Tibial artery (tissue), 4 donors: ENCODE measurements at regions not wholly inside any gene's neighbourhood (a gene's known extent, or its start where the extent isn't known, plus 50 kb on each side); places are given as distances from the start of the nearest gene placed in this dataset.
A peak's percentile ranks its signal among the peaks of the same experiment; 100 is the strongest.

ENCODE experiments used
- DNase-seq, 2 donors: peaks; one replicate each; pipeline ENCODE4 v3.0.0-alpha.2; 2019
- H3K27ac ChIP-seq, 2 donors: fragments of 200-600 bp; sonication (generic) in 1 of 2; 1 replicate in 1 of 2; 2 replicates in 1 of 2; pipeline ENCODE4 v1.5.1; 2018 to 2019; ENCODE audit warnings: mild to moderate bottlenecking in 1 of 2
- H3K27me3 ChIP-seq, 2 donors: fragments of 200-600 bp; sonication (generic) in 1 of 2; one replicate each; pipeline versions ENCODE4 v1.5.1 to v1.6.0; 2016 to 2019
- H3K36me3 ChIP-seq, 3 donors: fragments of 200-600 bp; sonication (generic) in 2 of 3; one replicate each; pipeline ENCODE4 v1.5.1; 2016 to 2019; ENCODE audit warnings: mild to moderate bottlenecking in 2 of 3
- H3K4me1 ChIP-seq, 4 donors: fragments of 200-600 bp; sonication (generic) in 2 of 4; 1 replicate in 3 of 4; 2 replicates in 1 of 4; pipeline ENCODE4 v1.5.1; 2016 to 2019
- H3K4me3 ChIP-seq, 2 donors: fragments of 200-600 bp; sonication (generic) in 1 of 2; 1 replicate in 1 of 2; 2 replicates in 1 of 2; pipeline ENCODE4 v1.5.1; 2018 to 2019; ENCODE audit warnings: mild to moderate bottlenecking in 2 of 2
- H3K9me3 ChIP-seq, 3 donors: fragments of 200-600 bp; sonication (generic) in 1 of 3; one replicate each; pipeline ENCODE4 v1.5.1; 2016 to 2019
- CTCF ChIP-seq, 2 experiments: fragments of 200-600 bp in 1 of 2; fragments of 450-650 bp in 1 of 2; IDR thresholded peaks; one replicate each; pipeline ENCODE4 v1.5.1; 2017 to 2019; ENCODE audit warnings: antibody characterized with exemption in 2 of 2, mild to moderate bottlenecking in 1 of 2, moderate library complexity in 1 of 2
- intact Hi-C: fragments of 100-400 bp; cut with DNase I; formaldehyde crosslinking; loops from one replicate; pipeline ENCODE4 v1.15.0; 2023; ENCODE audit warnings: low total_unique reads

- TF ChIP-seq CTCF (IDR thresholded peaks at IDR 0.05): no peak
- Histone ChIP-seq H3K36me3 (no peaks in the 10 kb centered on the region), H3K27me3 (no peaks in the 10 kb centered on the region), H3K9me3 (peaks cover 0 to 6% (median 0%) of the 10 kb centered on the region in 3 donors), H3K4me3 (peak overlapping the region in 1 of 2 donors; percentile 21), H3K27ac (peak overlapping the region; percentile 83 to 89), H3K4me1 (peaks cover 0 to 35% (median 9%) of the 10 kb centered on the region in 4 donors)
- no peak for DNase-seq
- intact Hi-C loops: loop anchor here (10.0 kb wide), 1 partner anchor 364 kb away; no protein-coding TSS in a partner anchor
These were observed 288.1 kb upstream of the SORL1-AS1 start for GRCh38 chr11:121740902-121741301.

GRCh38 chr11:121733858-121734257 is 281.1 kb upstream of the SORL1-AS1 start:
- Histone ChIP-seq H3K9me3 (peaks cover 0 to 11% (median 4%) of the 10 kb centered on the region in 3 donors), H3K4me1 (no peaks in the 10 kb centered on the region), H3K27me3 (no peaks in the 10 kb centered on the region), H3K4me3 (no peak overlapping the region), H3K27ac (no peak overlapping the region), H3K36me3 (no peaks in the 10 kb centered on the region)
- no peak for TF ChIP-seq CTCF (IDR thresholded peaks at IDR 0.05)
- DNase-seq: no peak
- intact Hi-C loops: no loop called here

- Histone ChIP-seq H3K4me3 (no peak overlapping the region), H3K9me3 (no peaks in the 10 kb centered on the region), H3K27ac (no peak overlapping the region), H3K4me1 (peaks cover 0 to 7% (median 3%) of the 10 kb centered on the region in 4 donors), H3K27me3 (no peaks in the 10 kb centered on the region), H3K36me3 (no peaks in the 10 kb centered on the region)
- intact Hi-C loops: no loop called here
- no peak for TF ChIP-seq CTCF (IDR thresholded peaks at IDR 0.05)
- no peak for DNase-seq
These were observed 275.2 kb upstream of the SORL1-AS1 start for GRCh38 chr11:121727942-121728341.

- Histone ChIP-seq H3K4me3 (peak overlapping the region; percentile 52 to 62), H3K36me3 (no peaks in the 10 kb centered on the region), H3K27me3 (no peaks in the 10 kb centered on the region), H3K4me1 (peaks cover 0 to 12% (median 3%) of the 10 kb centered on the region in 4 donors), H3K9me3 (no peaks in the 10 kb centered on the region), H3K27ac (peak overlapping the region; percentile 92 to 96)
- no peak for TF ChIP-seq CTCF (IDR thresholded peaks at IDR 0.05)
- peak in 1 of 2 donors; percentile 67 for DNase-seq
- intact Hi-C loops: no loop called here
These were observed 270.5 kb upstream of the SORL1-AS1 start for GRCh38 chr11:121723246-121723741.

- Histone ChIP-seq H3K4me3 (peak overlapping the region; percentile 52 to 62), H3K36me3 (no peaks in the 10 kb centered on the region), H3K4me1 (peaks cover 0 to 12% (median 3%) of the 10 kb centered on the region in 4 donors), H3K9me3 (no peaks in the 10 kb centered on the region), H3K27me3 (no peaks in the 10 kb centered on the region), H3K27ac (peak overlapping the region; percentile 92 to 96)
- peak in 1 of 2 experiments; percentile 23 for TF ChIP-seq CTCF (IDR thresholded peaks at IDR 0.05)
- intact Hi-C loops: no loop called here
- DNase-seq: peak; percentile 90 to 96
These were observed 269.9 kb upstream of the SORL1-AS1 start for GRCh38 chr11:121722431-121723245.
